ENCODE measurements at regions not wholly inside any gene's neighbourhood (a gene's known extent, or its start where the extent isn't known, plus 50 kb on each side); places are given as distances from the start of the nearest gene placed in this dataset.

- H3K9me3 ChIP-seq (ENCODE audit: low read depth), result no peaks in the 10 kb centered on the region
- no peak for DNase-seq (ENCODE audit: low read depth in 1 of 2, low spot score in 1 of 2)
- no peak overlapping the region for H3K27ac ChIP-seq
- H3K4me3 ChIP-seq, result no peak overlapping the region
- H3K27me3 ChIP-seq, result no peaks in the 10 kb centered on the region
- peaks cover 26% of the 10 kb centered on the region for H3K4me1 ChIP-seq (ENCODE audit: low read depth)
- no peaks in the 10 kb centered on the region for H3K36me3 ChIP-seq
- no peak for TF ChIP-seq CTCF (IDR thresholded peaks at IDR 0.05; ENCODE audit: low read depth, low read length)
Observed at GRCh38 chr6:170093276-170093657, 197.6 kb downstream of the DLL1 start.

GRCh38 chr6:170092826-170093225 lies 198.1 kb downstream of the DLL1 start:
- peaks cover 26% of the 10 kb centered on the region for H3K4me1 ChIP-seq (ENCODE audit: low read depth)
- no peak overlapping the region for H3K4me3 ChIP-seq
- H3K9me3 ChIP-seq (ENCODE audit: low read depth), result no peaks in the 10 kb centered on the region
- no peaks in the 10 kb centered on the region for H3K27me3 ChIP-seq
- no peak for TF ChIP-seq CTCF (IDR thresholded peaks at IDR 0.05; ENCODE audit: low read depth, low read length)
- no peak overlapping the region for H3K27ac ChIP-seq
- DNase-seq (ENCODE audit: low read depth in 1 of 2, low spot score in 1 of 2), result no peak
- H3K36me3 ChIP-seq, result no peaks in the 10 kb centered on the region

GRCh38 chr6:170091639-170092579 lies 199.0 kb downstream of the DLL1 start:
- H3K36me3 ChIP-seq, result no peaks in the 10 kb centered on the region
- TF ChIP-seq CTCF (IDR thresholded peaks at IDR 0.05; ENCODE audit: low read depth, low read length), result no peak
- H3K27ac ChIP-seq, result no peak overlapping the region
- no peak for DNase-seq (ENCODE audit: low read depth in 1 of 2, low spot score in 1 of 2)
- no peaks in the 10 kb centered on the region for H3K9me3 ChIP-seq (ENCODE audit: low read depth)
- no peak overlapping the region for H3K4me3 ChIP-seq
- H3K4me1 ChIP-seq (ENCODE audit: low read depth), result peaks cover 18% of the 10 kb centered on the region
- no peaks in the 10 kb centered on the region for H3K27me3 ChIP-seq

- DNase-seq (ENCODE audit: low read depth in 1 of 2, low spot score in 1 of 2), result no peak
Observed at GRCh38 chr6:170091000-170091638, 199.8 kb downstream of the DLL1 start.

GRCh38 chr6:170090561-170090960 lies 200.3 kb downstream of the DLL1 start:
- Histone ChIP-seq H3K9me3 (ENCODE audit: low read depth) (no peaks in the 10 kb centered on the region), H3K27me3 (no peaks in the 10 kb centered on the region), H3K36me3 (no peaks in the 10 kb centered on the region), H3K27ac (no peak overlapping the region), H3K4me1 (ENCODE audit: low read depth) (peaks cover 5% of the 10 kb centered on the region), H3K4me3 (no peak overlapping the region)
- no peak for DNase-seq (ENCODE audit: low read depth in 1 of 2, low spot score in 1 of 2)
- TF ChIP-seq CTCF (IDR thresholded peaks at IDR 0.05; ENCODE audit: low read depth, low read length), result no peak

More at GRCh38 chr6:170091000-170091638, 199.8 kb downstream of the DLL1 start:
- Histone ChIP-seq H3K36me3 (no peaks in the 10 kb centered on the region), H3K9me3 (ENCODE audit: low read depth) (no peaks in the 10 kb centered on the region), H3K27me3 (no peaks in the 10 kb centered on the region), H3K27ac (no peak overlapping the region), H3K4me1 (ENCODE audit: low read depth) (peaks cover 10% of the 10 kb centered on the region), H3K4me3 (no peak overlapping the region)
- no peak for TF ChIP-seq CTCF (IDR thresholded peaks at IDR 0.05; ENCODE audit: low read depth, low read length)
